H1 (cell line): ENCODE measurements at regions not wholly inside any gene's neighbourhood (a gene's known extent, or its start where the extent isn't known, plus 50 kb on each side); places are given as distances from the start of the nearest gene placed in this dataset.

Experiments used
- CTCF ChIA-PET: fragments of 300-600 bp; sonication (Branson Sonifier 250); formaldehyde crosslinking; loops from one replicate; lab custom pipeline; 2021; ENCODE audit not compliant: partially characterized antibody; lab: Charles Lee
- POLR2A ChIA-PET: fragments of 300-600 bp; sonication (Branson Sonifier 250); formaldehyde crosslinking; loops from one replicate; lab custom pipeline; 2021; ENCODE audit warnings: inconsistent platforms; ENCODE audit not compliant: partially characterized antibody; lab: Charles Lee
- DNase-seq, 2 experiments: peaks; one replicate each; pipeline versions ENCODE4 v3.0.0 to v3.0.0-alpha.2; 2010 to 2022; ENCODE audit warnings: low spot score in 2 of 2, low read depth in 1 of 2, mixed read lengths in 1 of 2
- FAIRE-seq: peaks from 2 replicates; lab custom pipeline; 2011; peaks lifted over from hg19 to GRCh38; lab: Jason Lieb, UNC
- H2AFZ ChIP-seq: 2 replicates; pipeline ENCODE4 v1.8.1; 2012; ENCODE audit warnings: low read length, inconsistent platforms
- H2AK5ac ChIP-seq: 2 replicates; pipeline ENCODE4 v1.6.1; 2013; ENCODE audit warnings: low read depth, low read length
- H2BK120ac ChIP-seq: replicated peaks from 2 replicates; pipeline ENCODE3; 2013; ENCODE audit warnings: low read depth, low read length, inconsistent platforms
- H2BK12ac ChIP-seq: 2 replicates; pipeline ENCODE4 v1.6.1; 2013; ENCODE audit warnings: low read depth, low read length
- H2BK15ac ChIP-seq: 2 replicates; pipeline ENCODE4 v1.6.1; 2013; ENCODE audit warnings: low read length
- H2BK20ac ChIP-seq: 2 replicates; pipeline ENCODE4 v1.6.1; 2013; ENCODE audit warnings: low read length
- H2BK5ac ChIP-seq: 2 replicates; pipeline ENCODE4 v1.6.1; 2013; ENCODE audit warnings: low read depth, low read length
- H3K14ac ChIP-seq: 2 replicates; pipeline ENCODE4 v1.6.1; 2013; ENCODE audit warnings: inconsistent platforms; ENCODE audit not compliant: insufficient read length
- H3K18ac ChIP-seq: 2 replicates; pipeline ENCODE4 v1.6.1; 2013; ENCODE audit warnings: low read length; ENCODE audit errors: extremely low read depth
- H3K23ac ChIP-seq: 2 replicates; pipeline ENCODE4 v1.6.1; 2013; ENCODE audit warnings: inconsistent platforms; ENCODE audit not compliant: insufficient read length
- H3K23me2 ChIP-seq: 2 replicates; pipeline ENCODE4 v1.6.1; 2013; ENCODE audit warnings: low read depth, low read length
- H3K27ac ChIP-seq: 2 replicates; pipeline ENCODE4 v1.6.1; 2011; ENCODE audit warnings: low read depth, low read length, inconsistent platforms
- H3K27me3 ChIP-seq, 4 experiments: replicated peaks in 1 of 4; 1 replicate in 1 of 4; 2 replicates in 3 of 4; pipeline versions ENCODE4 v1.6.1 to v1.8.1; 2011 to 2013; ENCODE audit warnings: low read length in 3 of 4, mild to moderate bottlenecking in 3 of 4, inconsistent platforms in 2 of 4, mixed read lengths in 2 of 4, moderate library complexity in 1 of 4; ENCODE audit not compliant: control insufficient read depth in 3 of 4, insufficient read depth in 3 of 4; ENCODE audit errors: extremely low read depth in 1 of 4
- H3K36me3 ChIP-seq, 4 experiments: 2 replicates each; pipeline versions ENCODE4 v1.6.1 to v1.8.1; 2011 to 2013; ENCODE audit warnings: mild to moderate bottlenecking in 4 of 4, low read length in 3 of 4, moderate library complexity in 2 of 4, control low read depth in 1 of 4, inconsistent platforms in 1 of 4; ENCODE audit not compliant: insufficient read depth in 4 of 4, control insufficient read depth in 2 of 4
- H3K4ac ChIP-seq: replicated peaks from 2 replicates; pipeline ENCODE3; 2013; ENCODE audit warnings: low read length, low read depth, mixed read lengths, inconsistent platforms; ENCODE audit not compliant: insufficient read length
- H3K4me1 ChIP-seq, 4 experiments: replicated peaks in 1 of 4; 1 replicate in 1 of 4; 2 replicates in 3 of 4; pipeline versions ENCODE4 v1.6.1 to v1.8.1; 2011 to 2013; ENCODE audit warnings: low read length in 3 of 4, inconsistent platforms in 2 of 4, mixed read lengths in 1 of 4; ENCODE audit not compliant: insufficient read depth in 4 of 4, control insufficient read depth in 3 of 4
- H3K4me2 ChIP-seq, 2 experiments: 2 replicates each; pipeline versions ENCODE4 v1.6.1 to v1.8.1; 2011 to 2013; ENCODE audit warnings: low read depth in 2 of 2, low read length in 2 of 2, control low read depth in 1 of 2, inconsistent platforms in 1 of 2, mild to moderate bottlenecking in 1 of 2; ENCODE audit not compliant: insufficient read depth in 1 of 2
- H3K4me3 ChIP-seq, 4 experiments: fragments of 200-600, 300-600 bp in 1 of 4; sonication (generic), shearing (Covaris generic), sonication (Bioruptor Twin) in 1 of 4; 2 replicates each; pipeline versions ENCODE4 v1.5.1 to v1.8.1; 2011 to 2016; ENCODE audit warnings: low read length in 4 of 4, low read depth in 3 of 4, control low read depth in 2 of 4, inconsistent platforms in 2 of 4, mild to moderate bottlenecking in 2 of 4, mixed read lengths in 1 of 4, moderate library complexity in 1 of 4; ENCODE audit not compliant: insufficient read depth in 2 of 4; ENCODE audit errors: extremely low read depth in 1 of 4
- H3K56ac ChIP-seq: replicated peaks from 2 replicates; pipeline ENCODE3; 2013; ENCODE audit warnings: low read depth, mild to moderate bottlenecking, mixed read lengths, low read length, inconsistent platforms; ENCODE audit not compliant: insufficient read length
- H3K79me1 ChIP-seq: 2 replicates; pipeline ENCODE4 v1.6.1; 2013; ENCODE audit warnings: low read depth, low read length, control low read depth
- H3K79me2 ChIP-seq, 2 experiments: 2 replicates each; pipeline versions ENCODE4 v1.6.1 to v1.8.1; 2012 to 2013; ENCODE audit warnings: low read length in 2 of 2, mild to moderate bottlenecking in 2 of 2, inconsistent platforms in 1 of 2; ENCODE audit not compliant: insufficient read depth in 2 of 2, control insufficient read depth in 1 of 2
- H3K9ac ChIP-seq, 4 experiments: replicated peaks in 1 of 4; 1 replicate in 1 of 4; 2 replicates in 3 of 4; pipeline versions ENCODE4 v1.6.1 to v1.8.1; 2011 to 2013; ENCODE audit warnings: low read depth in 3 of 4, low read length in 3 of 4, control low read depth in 2 of 4, mild to moderate bottlenecking in 2 of 4, moderate library complexity in 2 of 4, inconsistent platforms in 1 of 4; ENCODE audit errors: extremely low read depth in 1 of 4
- H3K9me3 ChIP-seq, 2 experiments: 2 replicates each; pipeline versions ENCODE4 v1.6.1 to v1.8.1; 2012 to 2013; ENCODE audit warnings: mild to moderate bottlenecking in 2 of 2, moderate library complexity in 2 of 2, control low read depth in 1 of 2, inconsistent platforms in 1 of 2, low read depth in 1 of 2, low read length in 1 of 2, mixed read lengths in 1 of 2; ENCODE audit not compliant: insufficient read depth in 2 of 2
- H4K20me1 ChIP-seq, 2 experiments: replicated peaks in 1 of 2; 2 replicates each; pipeline versions ENCODE3 to v1.8.1; 2011 to 2013; ENCODE audit warnings: inconsistent platforms in 2 of 2, low read length in 2 of 2, mild to moderate bottlenecking in 1 of 2; ENCODE audit not compliant: insufficient read depth in 2 of 2, control insufficient read depth in 1 of 2
- H4K5ac ChIP-seq: 2 replicates; pipeline ENCODE4 v1.6.1; 2013; ENCODE audit warnings: low read length, low read depth, mixed read lengths, inconsistent platforms; ENCODE audit not compliant: insufficient read length
- H4K8ac ChIP-seq: 2 replicates; pipeline ENCODE4 v1.8.0; 2013; ENCODE audit warnings: mild to moderate bottlenecking, moderate library complexity, low read length, inconsistent platforms; ENCODE audit not compliant: insufficient read depth; ENCODE audit errors: extremely low read depth
- H4K91ac ChIP-seq: replicated peaks from 2 replicates; pipeline ENCODE3; 2013; ENCODE audit warnings: low read length, mixed read lengths, inconsistent platforms; ENCODE audit not compliant: insufficient read length
- BCL11A ChIP-seq, 2 experiments: IDR thresholded peaks; one replicate each; pipeline ENCODE4 v1.6.1; 2011; ENCODE audit warnings: low read depth in 2 of 2, low read length in 2 of 2, mild to moderate bottlenecking in 2 of 2
- CEBPB ChIP-seq: IDR thresholded peaks from 2 replicates; pipeline ENCODE4 v1.6.1; 2012; ENCODE audit warnings: low read depth, low read length
- CHD1 ChIP-seq: IDR thresholded peaks from 2 replicates; pipeline ENCODE4 v1.6.1; 2012; ENCODE audit warnings: low read depth, low read length, improper control_type of control experiment
- GABPA ChIP-seq: IDR thresholded peaks from 2 replicates; pipeline ENCODE4 v1.6.1; 2011; ENCODE audit warnings: mild to moderate bottlenecking, low read length, moderate library complexity, borderline replicate concordance; ENCODE audit not compliant: insufficient read depth
- HDAC6 ChIP-seq: IDR thresholded peaks from one replicate; pipeline ENCODE4 v1.7.1; 2012; ENCODE audit warnings: low read depth, mild to moderate bottlenecking, inconsistent platforms, low read length, moderate library complexity
- KDM5A ChIP-seq: fragments of 200-600 bp; IDR thresholded peaks from 2 replicates; pipeline ENCODE4 v1.7.1; 2012; ENCODE audit warnings: mild to moderate bottlenecking, low read length, inconsistent platforms, mixed read lengths
- RBBP5 ChIP-seq: IDR thresholded peaks from 2 replicates; pipeline ENCODE4 v1.7.1; 2012; ENCODE audit warnings: low read depth, mild to moderate bottlenecking, inconsistent platforms, low read length, moderate library complexity, borderline replicate concordance
- SAP30 ChIP-seq: fragments of 300-600 bp; sonication (generic); IDR thresholded peaks from 2 replicates; pipeline ENCODE4 v1.7.1; 2012; ENCODE audit warnings: low read length, moderate library complexity, mild to moderate bottlenecking, inconsistent platforms; ENCODE audit not compliant: insufficient read depth, insufficient replicate concordance
- SP1 ChIP-seq: IDR thresholded peaks from 2 replicates; pipeline ENCODE4 v1.6.1; 2011; ENCODE audit warnings: low read depth, low read length
- SP4 ChIP-seq: IDR thresholded peaks from 2 replicates; pipeline ENCODE4 v1.6.1; 2012; ENCODE audit warnings: low read length, inconsistent platforms
- ZNF274 ChIP-seq: IDR thresholded peaks from 2 replicates; pipeline ENCODE4 v1.7.0; 2012; ENCODE audit warnings: low read length, borderline replicate concordance; ENCODE audit errors: extremely low read depth

DNA sequence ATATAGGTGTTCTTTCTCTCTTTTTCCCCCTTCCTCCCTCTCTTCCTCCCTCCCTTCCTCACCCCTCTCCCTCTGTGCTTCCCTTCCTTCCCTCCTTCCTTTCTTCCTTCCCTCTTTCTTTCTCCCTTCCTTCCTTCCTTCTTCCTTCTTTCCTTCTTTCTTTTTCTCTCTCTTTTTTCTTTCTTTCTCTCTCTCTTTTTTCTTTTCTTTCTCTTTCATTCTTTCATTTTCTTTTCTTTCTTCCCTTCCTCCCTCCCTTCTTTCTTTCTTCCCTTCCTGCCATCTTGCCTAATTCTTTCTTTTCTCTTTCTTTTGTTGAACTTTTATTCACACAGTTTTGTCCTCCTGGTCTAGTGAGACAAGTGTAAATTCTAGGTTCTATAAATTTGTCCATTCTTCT is 1595.6 kb downstream of the SI start:
- Histone ChIP-seq H3K79me1 (no peaks in the 10 kb centered on the region), H3K14ac (no peak overlapping the region), H3K4me2 (no peak overlapping the region), H4K20me1 (no peaks in the 10 kb centered on the region), H2BK20ac (no peak overlapping the region), H3K4me3 (no peak overlapping the region), H3K9ac (no peak overlapping the region), H3K4me1 (no peaks in the 10 kb centered on the region), H2BK12ac (no peak overlapping the region), H3K9me3 (no peaks in the 10 kb centered on the region), H3K4ac (no peak overlapping the region), H3K36me3 (no peaks in the 10 kb centered on the region), H2AK5ac (no peak overlapping the region), H3K27me3 (no peaks in the 10 kb centered on the region), H4K91ac (no peak overlapping the region), H3K23me2 (no peaks in the 10 kb centered on the region), H4K5ac (no peak overlapping the region), H3K23ac (no peak overlapping the region), H2BK15ac (no peak overlapping the region), H3K18ac (no peak overlapping the region), H3K56ac (no peak overlapping the region), H3K27ac (no peak overlapping the region), H3K79me2 (no peaks in the 10 kb centered on the region), H2BK5ac (no peak overlapping the region), H2AFZ (no peak overlapping the region), H2BK120ac (no peak overlapping the region), H4K8ac (no peak overlapping the region)
- no peak for FAIRE-seq
- CTCF ChIA-PET = no interaction called here
- DNase-seq = no peak
- POLR2A ChIA-PET = no interaction called here
- no peak for TF ChIP-seq CEBPB
- no peak for TF ChIP-seq SP1
- TF ChIP-seq KDM5A = no peak
- no peak for TF ChIP-seq CHD1
- no peak for TF ChIP-seq GABPA
- no peak for TF ChIP-seq SAP30
- no peak for TF ChIP-seq HDAC6
- no peak for TF ChIP-seq SP4
- TF ChIP-seq BCL11A (IDR thresholded peaks at IDR 0.05; ENCODE audit: low read depth in 2 of 2, low read length in 2 of 2) = no peak
- TF ChIP-seq RBBP5 = no peak
- TF ChIP-seq ZNF274 = no peak
